ENCODE measurements at regions not wholly inside any gene's neighbourhood (a gene's known extent, or its start where the extent isn't known, plus 50 kb on each side); places are given as distances from the start of the nearest gene placed in this dataset.

DNA sequence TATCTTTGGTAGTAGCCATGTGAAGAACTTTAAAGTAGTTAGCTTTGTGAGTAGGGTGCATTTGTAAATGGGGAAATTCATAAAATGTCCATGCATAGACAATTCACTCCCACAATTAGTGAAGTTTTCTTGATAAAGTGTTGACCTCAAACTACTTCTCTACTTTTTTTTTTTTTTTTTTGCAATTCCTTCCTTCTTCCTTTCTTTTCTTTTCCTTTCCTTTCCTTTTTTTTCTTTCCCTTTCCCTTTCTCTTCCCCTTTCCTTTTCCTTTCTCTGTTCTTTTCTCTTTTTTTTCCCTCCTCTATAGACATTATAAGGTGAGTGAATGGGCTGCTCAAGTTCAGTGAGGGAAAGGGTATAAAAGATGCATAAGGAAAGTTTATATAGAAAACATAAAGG, 184.2 kb downstream of the PTEN start:
- TF ChIP-seq, protein P1, sequence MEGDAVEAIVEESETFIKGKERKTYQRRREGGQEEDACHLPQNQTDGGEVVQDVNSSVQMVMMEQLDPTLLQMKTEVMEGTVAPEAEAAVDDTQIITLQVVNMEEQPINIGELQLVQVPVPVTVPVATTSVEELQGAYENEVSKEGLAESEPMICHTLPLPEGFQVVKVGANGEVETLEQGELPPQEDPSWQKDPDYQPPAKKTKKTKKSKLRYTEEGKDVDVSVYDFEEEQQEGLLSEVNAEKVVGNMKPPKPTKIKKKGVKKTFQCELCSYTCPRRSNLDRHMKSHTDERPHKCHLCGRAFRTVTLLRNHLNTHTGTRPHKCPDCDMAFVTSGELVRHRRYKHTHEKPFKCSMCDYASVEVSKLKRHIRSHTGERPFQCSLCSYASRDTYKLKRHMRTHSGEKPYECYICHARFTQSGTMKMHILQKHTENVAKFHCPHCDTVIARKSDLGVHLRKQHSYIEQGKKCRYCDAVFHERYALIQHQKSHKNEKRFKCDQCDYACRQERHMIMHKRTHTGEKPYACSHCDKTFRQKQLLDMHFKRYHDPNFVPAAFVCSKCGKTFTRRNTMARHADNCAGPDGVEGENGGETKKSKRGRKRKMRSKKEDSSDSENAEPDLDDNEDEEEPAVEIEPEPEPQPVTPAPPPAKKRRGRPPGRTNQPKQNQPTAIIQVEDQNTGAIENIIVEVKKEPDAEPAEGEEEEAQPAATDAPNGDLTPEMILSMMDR (IDR thresholded peaks at IDR 0.05; ENCODE audit: insufficient read depth, low read length, poor library complexity, severe bottlenecking): no peak
- TF ChIP-seq EZH2phosphoT487 (conservative IDR thresholded peaks at IDR 0.05; ENCODE audit: low read length): no peak

All from SU-DHL-6 (cell line).